8988T (cell line): ENCODE measurements at regions not wholly inside any gene's neighbourhood (a gene's known extent, or its start where the extent isn't known, plus 50 kb on each side); places are given as distances from the start of the nearest gene placed in this dataset.
"Not testable (repeated sequence)": the region's sequence is repeated elsewhere in the genome, so short reads cannot be mapped to it uniquely, and the experiment has no call there.

ENCODE experiments used
- DNase-seq: peaks from one replicate; pipeline ENCODE4 v3.0.0; 2011

DNA sequence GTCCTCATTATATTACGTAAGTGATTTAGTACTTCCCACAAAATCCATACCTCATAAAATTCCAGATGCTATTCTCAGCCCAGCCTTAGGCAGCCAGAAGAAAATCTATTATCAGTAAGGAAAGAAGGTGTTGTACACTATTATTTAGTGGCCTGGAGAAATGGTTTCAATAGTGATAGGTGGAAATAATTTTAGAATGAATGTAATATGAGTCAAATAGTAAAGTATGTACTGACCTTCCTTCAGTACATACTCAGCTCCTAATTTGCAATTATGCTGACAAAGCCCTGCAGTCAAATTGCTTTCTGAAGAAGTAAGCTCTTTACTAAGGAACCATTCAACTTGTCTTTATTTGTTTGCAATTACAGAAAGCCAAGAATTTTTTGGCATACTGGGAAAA, 409.2 kb downstream of the HTR1A start:
- no peak for DNase-seq

- no peak for DNase-seq
Measured at GRCh38 chr5:63535840-63536602, 426.2 kb downstream of the HTR1A start.

DNA sequence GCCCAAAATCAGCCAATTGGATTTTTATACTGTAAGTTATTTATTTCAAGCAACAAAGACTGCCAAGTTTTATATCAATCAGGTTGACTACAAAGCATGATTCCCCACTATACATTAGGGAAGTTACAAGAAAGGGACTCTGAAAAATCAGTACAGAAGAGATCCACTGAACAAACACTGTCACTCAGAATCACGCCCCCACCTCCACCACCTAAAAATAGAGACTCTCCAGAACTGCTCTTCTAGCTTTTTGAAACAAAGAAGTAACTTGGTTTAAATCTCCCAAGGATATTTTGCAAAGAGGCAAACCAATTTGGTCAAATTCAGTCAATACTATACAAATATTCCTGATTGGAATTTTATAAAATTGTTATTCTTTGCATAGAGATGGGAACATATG, 438.0 kb downstream of the HTR1A start:
- DNase-seq = no peak

- DNase-seq = no peak
Measured at GRCh38 chr5:63516006-63516405, 446.2 kb downstream of the HTR1A start.

GRCh38 chr5:63500242-63500641, 462.0 kb downstream of the HTR1A start:
- DNase-seq = no peak

- DNase-seq = no peak
Measured at GRCh38 chr5:63495225-63495624, 467.0 kb downstream of the HTR1A start.

GRCh38 chr5:63483338-63483737, 478.9 kb downstream of the HTR1A start:
- no peak for DNase-seq

DNA sequence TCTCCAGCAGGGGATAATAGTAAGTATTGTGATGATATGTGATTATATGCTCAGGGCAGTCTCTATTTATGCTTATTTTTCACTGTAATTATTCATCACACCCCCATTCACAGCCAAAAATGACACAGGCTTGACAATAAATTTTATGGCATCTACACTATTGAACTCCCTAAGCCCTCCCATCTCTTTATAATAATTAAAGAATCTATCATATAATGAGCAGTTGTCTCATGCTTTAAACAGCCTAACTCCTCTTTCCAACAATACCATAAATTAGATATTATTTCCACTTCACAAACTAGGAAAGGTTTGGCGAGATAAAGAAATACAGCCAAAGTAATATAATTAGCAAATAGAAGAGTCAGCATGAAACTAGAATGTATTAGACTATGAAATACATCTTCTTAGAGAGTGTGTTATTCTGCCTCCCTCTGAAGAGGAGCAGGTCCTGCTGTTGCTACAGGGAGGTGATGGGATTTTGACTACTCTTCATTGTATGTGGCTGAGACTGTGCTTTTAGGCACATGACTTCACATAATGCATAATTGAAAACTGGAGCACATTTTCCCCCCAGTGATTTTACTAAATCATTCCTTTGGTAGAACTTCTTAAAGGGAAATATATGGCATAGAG, 488.8 kb downstream of the HTR1A start:
- no peak for DNase-seq

GRCh38 chr5:63456279-63456678, 506.0 kb downstream of the HTR1A start:
- DNase-seq = no peak

DNA sequence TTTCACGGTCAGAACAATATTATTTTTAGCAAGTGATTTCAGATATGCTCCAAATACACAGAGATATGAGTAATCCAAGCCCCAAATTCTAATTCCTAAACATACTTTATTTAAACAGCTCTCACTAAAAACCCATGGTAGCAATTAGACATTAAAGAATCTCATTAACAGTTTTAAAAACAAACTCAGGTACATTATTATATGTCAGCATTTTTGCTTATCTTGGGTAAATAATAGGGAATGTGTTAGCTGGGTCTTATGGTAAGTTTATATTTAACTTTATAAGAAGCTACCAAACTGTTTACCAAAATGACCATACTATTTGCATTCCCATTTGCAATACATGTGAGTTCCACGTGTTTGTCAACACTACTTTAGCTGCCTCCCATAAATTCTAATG, 511.1 kb downstream of the HTR1A start:
- no peak for DNase-seq

- no peak for DNase-seq
Measured at GRCh38 chr5:63439537-63439936, 522.7 kb downstream of the HTR1A start.

DNA sequence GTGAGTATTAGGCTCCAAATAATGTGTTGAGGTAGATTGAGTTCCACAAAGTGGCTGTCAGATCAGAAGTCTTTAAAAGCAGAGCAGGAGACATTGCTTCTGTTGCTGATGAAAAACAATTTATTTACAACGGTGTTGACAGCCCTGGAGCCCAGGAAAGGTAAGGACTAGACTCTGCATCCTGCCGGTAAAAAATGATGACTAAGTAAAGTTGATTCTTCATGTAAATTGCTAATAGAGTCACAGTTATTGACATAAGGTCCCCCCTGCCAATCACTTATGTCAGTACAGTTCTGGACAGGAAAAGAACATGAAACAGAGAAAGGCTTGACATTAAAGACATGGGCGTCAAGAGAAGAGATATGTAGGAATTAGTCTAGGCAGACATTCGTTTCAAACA, 552.5 kb downstream of the HTR1A start:
- no peak for DNase-seq

DNA sequence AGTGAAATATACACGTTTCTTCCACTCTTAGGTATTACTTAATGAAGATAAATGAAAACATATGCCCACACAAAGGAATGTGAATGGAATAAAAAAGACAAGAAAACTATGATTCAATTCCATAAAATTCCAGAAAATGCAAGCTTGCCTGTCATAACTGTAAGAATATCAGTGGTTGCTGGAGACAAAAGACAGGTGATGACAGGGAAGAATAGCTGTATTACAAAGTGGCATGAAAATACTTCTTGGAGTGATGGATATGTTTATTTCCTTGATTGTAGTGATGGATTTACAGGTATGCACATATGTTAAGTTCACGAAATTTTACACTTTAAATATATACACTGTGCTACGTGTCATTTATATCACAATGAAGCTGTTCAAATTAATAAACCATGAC, 553.3 kb downstream of the HTR1A start:
- DNase-seq = no peak

DNA sequence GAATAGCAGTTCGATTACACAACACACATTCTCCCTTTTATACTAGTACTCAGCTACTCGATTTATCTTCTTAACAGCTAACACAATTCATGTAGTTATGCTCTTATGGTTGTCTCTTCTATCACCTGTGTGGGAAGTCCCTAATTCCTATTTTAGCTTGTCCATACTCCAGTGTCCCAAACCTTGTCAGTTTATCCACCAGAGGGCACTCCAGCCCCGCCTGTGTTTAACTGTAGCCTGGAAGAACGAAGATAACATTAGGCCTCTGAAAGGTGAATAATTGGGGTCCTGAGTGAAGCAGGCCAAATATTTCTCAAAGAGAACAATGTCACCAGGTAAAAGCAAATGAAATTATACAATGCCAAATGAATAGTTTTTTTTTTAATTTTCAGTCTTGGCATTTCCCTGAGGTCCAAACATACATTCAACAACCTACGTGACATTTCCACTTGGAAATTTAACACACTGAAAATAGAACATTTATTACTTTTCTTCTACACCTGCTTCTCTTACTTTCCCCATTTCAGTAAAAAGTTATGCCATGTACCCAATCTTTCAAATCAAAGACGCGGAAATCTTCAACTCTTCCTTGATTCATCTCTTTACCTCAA, 560.7 kb downstream of the HTR1A start:
- DNase-seq = no peak

DNA sequence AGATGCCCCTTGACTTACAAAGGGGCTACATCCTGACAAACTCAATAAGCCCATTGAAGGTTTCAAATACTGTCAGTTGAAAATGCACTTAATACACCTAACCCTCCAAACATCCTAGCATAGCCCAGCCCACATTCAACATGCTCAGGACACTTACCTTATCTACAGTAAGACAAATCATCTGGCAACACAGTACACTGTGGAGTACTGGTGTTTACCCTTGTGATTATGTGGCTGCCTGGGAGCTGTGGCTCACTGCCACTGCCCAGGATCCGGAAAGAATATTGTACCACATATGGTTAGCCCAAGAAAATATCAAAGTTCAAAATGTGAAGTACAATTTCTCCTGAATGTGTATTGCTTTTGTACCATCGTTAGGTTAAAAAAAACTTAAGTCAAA, 562.2 kb downstream of the HTR1A start:
- DNase-seq = no peak

DNA sequence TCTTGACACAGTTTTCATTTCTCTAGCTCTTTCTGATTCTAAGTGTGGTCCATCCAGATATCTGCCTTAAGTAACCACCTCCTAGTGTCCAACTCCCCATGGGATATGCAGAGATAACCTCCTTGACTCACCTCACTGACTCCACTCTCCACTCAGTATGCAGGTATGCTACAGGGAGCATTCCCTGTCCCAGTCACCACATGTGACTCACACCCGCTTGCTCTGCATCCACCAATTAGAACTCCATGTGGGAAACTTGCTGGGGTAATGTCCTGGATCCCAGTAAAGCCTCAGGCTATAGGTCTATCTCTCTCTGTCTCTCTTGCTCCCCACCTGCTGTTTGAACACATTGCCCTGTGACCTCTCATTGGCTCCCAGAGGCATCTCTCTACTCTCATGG, 563.9 kb downstream of the HTR1A start:
- no peak for DNase-seq

- not testable (repeated sequence) for DNase-seq
Measured at GRCh38 chr5:63388188-63388587, 574.1 kb downstream of the HTR1A start.

DNA sequence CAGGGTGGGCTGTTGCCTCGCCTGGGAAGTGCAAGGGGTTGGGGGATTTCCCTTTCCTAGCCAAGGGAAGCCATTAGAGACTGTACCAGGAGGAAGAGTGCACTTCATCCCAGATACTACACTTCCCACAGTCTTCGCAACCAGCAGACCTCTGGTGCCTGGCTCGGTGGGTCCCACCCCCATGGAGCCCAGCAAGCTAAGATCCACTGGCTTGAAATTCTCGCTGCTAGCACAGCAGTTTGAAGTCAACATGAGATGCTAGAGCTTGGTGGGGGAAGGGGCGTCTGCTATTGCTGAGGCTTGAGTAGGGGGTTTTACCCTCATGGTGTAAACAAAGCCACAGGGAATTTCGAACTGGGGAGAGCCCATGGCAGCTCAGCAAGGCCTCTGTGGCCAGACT, 586.4 kb downstream of the HTR1A start:
- DNase-seq = no peak

DNA sequence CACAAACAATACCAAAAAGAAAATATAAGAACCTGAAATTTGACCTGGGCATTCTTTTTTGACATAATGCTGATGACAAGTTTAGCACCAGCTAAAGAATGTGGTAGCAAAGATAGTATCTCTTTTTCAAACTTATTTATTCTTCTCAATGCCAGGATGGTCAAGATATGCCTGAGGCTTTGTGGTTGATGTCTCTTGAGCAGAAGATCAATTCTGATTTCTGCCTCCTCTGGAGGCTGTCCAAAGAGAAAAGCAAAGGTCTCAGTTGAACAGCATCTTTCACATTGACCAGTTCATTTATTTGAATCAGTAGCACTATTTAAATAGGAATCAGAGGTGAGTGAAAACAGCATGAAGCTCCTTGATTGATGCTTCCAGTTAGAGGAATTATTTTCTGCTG, 588.2 kb downstream of the HTR1A start:
- DNase-seq = no peak

DNA sequence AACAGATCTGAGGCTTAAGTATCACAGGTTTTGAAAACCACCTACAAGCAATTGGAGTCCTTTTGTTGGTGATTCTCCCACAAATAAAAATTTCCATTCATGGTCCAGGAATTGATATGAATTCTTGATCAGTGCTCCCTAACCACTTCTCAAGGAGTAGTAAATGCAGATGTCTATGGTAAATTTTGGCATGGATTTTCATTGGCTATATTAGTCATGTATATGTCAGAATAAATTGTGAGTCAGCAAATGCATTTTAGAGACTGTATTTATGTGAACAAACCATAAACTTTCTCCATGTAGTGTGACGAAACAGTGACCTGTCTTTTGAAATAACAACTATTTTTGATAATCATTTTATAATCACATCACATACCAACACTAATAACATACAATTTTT, 611.1 kb downstream of the HTR1A start:
- DNase-seq = no peak

DNA sequence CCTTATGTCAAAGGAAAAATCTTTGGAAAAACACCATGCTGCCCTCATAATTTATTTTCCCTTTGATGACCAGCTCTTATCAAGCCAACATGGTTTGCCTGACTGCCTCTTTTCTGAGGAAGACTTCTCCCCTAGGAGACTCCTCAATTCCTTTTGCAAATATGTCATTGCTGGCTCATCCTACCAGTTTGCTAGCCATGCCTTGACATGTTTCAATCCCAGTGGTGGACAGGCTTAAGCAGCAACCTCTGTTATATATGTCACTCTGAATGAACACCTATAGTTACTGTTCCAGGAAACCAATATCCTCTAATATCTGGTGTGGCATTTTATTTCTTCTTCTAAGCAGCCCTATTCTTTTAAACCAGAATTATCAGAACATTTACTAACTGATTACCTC, 615.8 kb downstream of the HTR1A start:
- DNase-seq = no peak

DNA sequence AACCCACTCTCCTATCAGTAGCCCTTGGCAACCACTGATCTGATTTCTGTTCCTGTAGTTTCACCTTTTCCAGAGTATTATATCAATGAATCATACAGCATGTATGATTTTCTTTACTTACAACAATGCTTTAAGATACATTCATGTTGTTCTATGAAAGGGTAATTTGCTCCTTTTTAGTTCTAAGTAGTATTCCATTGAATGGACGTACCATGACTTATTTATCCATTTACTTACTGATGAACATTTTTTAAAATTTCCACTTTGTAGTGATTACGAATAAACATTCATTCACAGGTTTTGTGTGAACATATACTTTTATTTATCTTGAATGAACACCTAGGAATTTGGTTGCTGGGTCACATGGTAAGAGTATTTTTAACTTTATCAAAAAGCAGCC, 620.8 kb downstream of the HTR1A start:
- no peak for DNase-seq

DNA sequence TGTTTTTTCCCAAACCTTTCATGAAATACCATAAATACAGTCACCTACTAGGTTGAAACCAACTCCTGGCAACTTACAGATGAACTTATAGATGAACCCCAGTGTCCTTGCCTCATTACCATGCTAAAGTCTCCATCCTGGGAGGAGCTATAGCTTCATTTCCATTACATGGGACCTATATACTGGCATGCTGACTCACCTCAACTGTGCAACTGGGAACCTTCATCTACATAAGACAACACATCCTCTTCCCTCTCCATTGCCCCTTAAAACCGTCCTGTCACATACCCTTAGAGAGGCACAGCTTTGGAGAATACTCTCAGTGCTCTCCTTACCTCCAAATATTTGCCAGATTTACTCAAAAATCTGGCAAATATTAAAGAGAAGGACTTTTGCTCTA, 638.3 kb downstream of the HTR1A start:
- DNase-seq = no peak

GRCh38 chr5:63314551-63314950, 647.7 kb downstream of the HTR1A start:
- no peak for DNase-seq

- DNase-seq = no peak
Measured at GRCh38 chr5:63310644-63311043, 651.6 kb downstream of the HTR1A start.
